K562 (cell line): ENCODE measurements at regions not wholly inside any gene's neighbourhood (a gene's known extent, or its start where the extent isn't known, plus 50 kb on each side); places are given as distances from the start of the nearest gene placed in this dataset.

ENCODE experiments used
- ATAC-seq: fragments of 200-7000 bp; cut with Tn5 transposase; 3 replicates; pipeline ENCODE4 v1.9.1; 2020; ENCODE audit warnings: moderate library complexity
- BruUV-seq: library from RNA; stranded (reverse); fragments of 400-500 nt; replicated peaks from 2 replicates; lab custom pipeline; 2021; lab: Mats Ljungman, UMichigan
- CTCF ChIA-PET: fragments of 300-600 bp; formaldehyde crosslinking; extraction: SDS; loops from one replicate; lab custom pipeline; 2021; ENCODE audit warnings: low intra/inter-chr PET ratio; lab: Yijun Ruan, JAX
- POLR2A ChIA-PET: fragments of 300-600, 350-650 bp; sonication (Branson Sonifier 250); formaldehyde crosslinking; extraction: SDS; loops from one replicate; lab custom pipeline; 2021; ENCODE audit warnings: antibody characterized with exemption, inconsistent platforms; lab: Yijun Ruan, JAX
- DNase-seq, 4 experiments: peaks; one replicate each; pipeline versions ENCODE4 v3.0.0 to v3.0.0-alpha.2; 2011 to 2018; ENCODE audit warnings: low spot score in 3 of 4, mixed read lengths in 3 of 4; ENCODE audit errors: extremely low read depth in 1 of 4
- FAIRE-seq: peaks from 2 replicates; lab custom pipeline; 2011; peaks lifted over from hg19 to GRCh38; lab: Jason Lieb, UNC
- H2AFZ ChIP-seq: 2 replicates; pipeline ENCODE4 v1.6.0; 2011; ENCODE audit warnings: low read depth, low read length, control low read depth, inconsistent platforms
- H3K27ac ChIP-seq: fragments of 200-600 bp; 3 replicates; pipeline ENCODE4 v1.8.0; 2011; ENCODE audit warnings: low read depth, mild to moderate bottlenecking, control low read depth, inconsistent platforms, low read length, moderate library complexity, mixed read lengths; ENCODE audit errors: extremely low read depth
- H3K27me3 ChIP-seq, 2 experiments: fragments of 300-600 bp in 1 of 2; 2 replicates in 1 of 2; 3 replicates in 1 of 2; pipeline versions ENCODE4 v1.6.0 to v1.8.0; 2011; ENCODE audit warnings: inconsistent platforms in 2 of 2, low read length in 2 of 2, mild to moderate bottlenecking in 1 of 2, mixed read lengths in 1 of 2, moderate library complexity in 1 of 2; ENCODE audit not compliant: control insufficient read depth in 2 of 2, insufficient read depth in 2 of 2
- H3K36me3 ChIP-seq: fragments of 300-600 bp; 3 replicates; pipeline ENCODE4 v1.8.0; 2011; ENCODE audit warnings: mild to moderate bottlenecking, low read length, inconsistent platforms; ENCODE audit not compliant: control insufficient read depth, insufficient read depth
- H3K4me1 ChIP-seq, 2 experiments: fragments of 200-600 bp in 1 of 2; replicated peaks in 1 of 2; 2 replicates in 1 of 2; 3 replicates in 1 of 2; pipeline versions ENCODE4 v1.5.1 to v1.8.0; 2011; ENCODE audit warnings: inconsistent platforms in 2 of 2, low read length in 2 of 2, mild to moderate bottlenecking in 1 of 2, mixed read lengths in 1 of 2, moderate library complexity in 1 of 2; ENCODE audit not compliant: control insufficient read depth in 2 of 2, insufficient read depth in 2 of 2
- H3K4me2 ChIP-seq: 2 replicates; pipeline ENCODE4 v1.6.1; 2011; ENCODE audit warnings: low read length, control low read depth, inconsistent platforms, mixed read lengths; ENCODE audit not compliant: insufficient read depth
- H3K4me3 ChIP-seq: fragments of 200-600 bp; sonication (generic), shearing (Covaris generic); 2 replicates; pipeline ENCODE4 v1.5.1; 2016; ENCODE audit warnings: control low read depth, inconsistent platforms
- H3K79me2 ChIP-seq: fragments of 200-600 bp; 3 replicates; pipeline ENCODE4 v1.8.0; 2011; ENCODE audit warnings: low read length, inconsistent platforms; ENCODE audit not compliant: control insufficient read depth, insufficient read depth
- H3K9ac ChIP-seq, 2 experiments: 2 replicates each; pipeline versions ENCODE4 v1.6.0 to v1.6.1; 2011; ENCODE audit warnings: low read depth in 2 of 2, low read length in 2 of 2, control low read depth in 1 of 2, inconsistent platforms in 1 of 2, mild to moderate bottlenecking in 1 of 2, mixed read lengths in 1 of 2; ENCODE audit not compliant: insufficient read depth in 1 of 2
- H3K9me1 ChIP-seq: one replicate; pipeline ENCODE4 v1.6.0; 2011; ENCODE audit warnings: inconsistent platforms, mild to moderate bottlenecking, low read length, moderate library complexity; ENCODE audit not compliant: control insufficient read depth, insufficient read depth
- H3K9me3 ChIP-seq: replicated peaks from 2 replicates; pipeline ENCODE4 v1.5.1; 2011; ENCODE audit warnings: low read depth, low read length, inconsistent platforms; ENCODE audit not compliant: control insufficient read depth, insufficient read depth
- H4K20me1 ChIP-seq: replicated peaks from 2 replicates; pipeline ENCODE4 v1.6.1; 2011; ENCODE audit warnings: low read length, inconsistent platforms, mixed read lengths; ENCODE audit not compliant: control insufficient read depth, insufficient read depth
- ATF7 ChIP-seq: fragments of 450-650 bp; IDR thresholded peaks from 2 replicates; pipeline ENCODE4 v1.7.1; 2014; ENCODE audit warnings: mild to moderate bottlenecking, moderate library complexity
- CAMTA2 ChIP-seq: fragments of 250-450 bp; sonication (Bioruptor Pico); conservative IDR thresholded peaks from 2 replicates; pipeline ENCODE4 v1.5.1; 2022
- FUS ChIP-seq: fragments of 200-400 bp; formaldehyde crosslinking; optimal IDR thresholded peaks from 2 replicates; pipeline ENCODE3; 2017; ENCODE audit warnings: low read depth, low read length
- NCOA1 ChIP-seq: fragments of 450-650 bp; IDR thresholded peaks from 2 replicates; pipeline ENCODE4 v1.6.1; 2016; ENCODE audit warnings: low read depth
- NFIC ChIP-seq: fragments of 450-650 bp; IDR thresholded peaks from 2 replicates; pipeline ENCODE4 v1.6.1; 2017; ENCODE audit warnings: mild to moderate bottlenecking, inconsistent platforms
- PTRF ChIP-seq: fragments of 450-650 bp; IDR thresholded peaks from 2 replicates; pipeline ENCODE4 v1.6.1; 2016; ENCODE audit warnings: mild to moderate bottlenecking, missing genetic modification characterization, missing compliant biosample characterization
- ZNF253 ChIP-seq: fragments of 250-450 bp; sonication (Bioruptor Pico); conservative IDR thresholded peaks from 2 replicates; pipeline ENCODE4 v1.6.1; 2021; ENCODE audit warnings: mild to moderate bottlenecking
- WGBS: fragments of 100-300 bp; shearing (Covaris generic); methylation state at CpG from one replicate; pipeline ENCODE4 v1.1.6; 2016; ENCODE audit warnings: low coverage, mixed read lengths; ENCODE audit not compliant: insufficient coverage; ENCODE audit errors: missing lambda C conversion rate; 5-methylcytosine and 5-hydroxymethylcytosine counted together
- in situ Hi-C: fragments of 300-500 bp; cut with MboI; formaldehyde crosslinking; loops from 4 replicates; pipeline ENCODE4 v1.15.0; 2018; ENCODE audit warnings: inconsistent platforms, mixed read lengths
- intact Hi-C: fragments of 100-400 bp; cut with micrococcal nuclease; formaldehyde crosslinking; loops from 2 replicates; pipeline ENCODE4 v1.14.2; 2022
- TF ChIP-seq, protein P1 (sequence below): fragments of 250-450 bp; sonication (Bioruptor Pico); IDR thresholded peaks from 2 replicates; pipeline ENCODE4 v1.5.0; 2020; ENCODE audit warnings: mild to moderate bottlenecking
- TF ChIP-seq, protein P2 (sequence below), 2 experiments: fragments of 200-800 bp in 1 of 2; sonication (Bioruptor generic) in 1 of 2; sonication (generic) in 1 of 2; formaldehyde crosslinking in 1 of 2; IDR thresholded peaks in 1 of 2; conservative IDR thresholded peaks in 1 of 2; 2 replicates each; pipeline versions ENCODE4 v1.5.0 to v1.6.1; 2016 to 2020; ENCODE audit warnings: missing compliant biosample characterization in 1 of 2, missing genetic modification characterization in 1 of 2, missing genetic modification reagents in 1 of 2
- TF ChIP-seq, protein P3 (sequence below), 2 experiments: fragments of 450-650 bp; formaldehyde crosslinking in 1 of 2; IDR thresholded peaks; 2 replicates each; pipeline versions ENCODE4 v1.4.0 to v1.6.1; 2014 to 2020; ENCODE audit warnings: mild to moderate bottlenecking in 2 of 2, borderline replicate concordance in 1 of 2, low read depth in 1 of 2

DNA sequence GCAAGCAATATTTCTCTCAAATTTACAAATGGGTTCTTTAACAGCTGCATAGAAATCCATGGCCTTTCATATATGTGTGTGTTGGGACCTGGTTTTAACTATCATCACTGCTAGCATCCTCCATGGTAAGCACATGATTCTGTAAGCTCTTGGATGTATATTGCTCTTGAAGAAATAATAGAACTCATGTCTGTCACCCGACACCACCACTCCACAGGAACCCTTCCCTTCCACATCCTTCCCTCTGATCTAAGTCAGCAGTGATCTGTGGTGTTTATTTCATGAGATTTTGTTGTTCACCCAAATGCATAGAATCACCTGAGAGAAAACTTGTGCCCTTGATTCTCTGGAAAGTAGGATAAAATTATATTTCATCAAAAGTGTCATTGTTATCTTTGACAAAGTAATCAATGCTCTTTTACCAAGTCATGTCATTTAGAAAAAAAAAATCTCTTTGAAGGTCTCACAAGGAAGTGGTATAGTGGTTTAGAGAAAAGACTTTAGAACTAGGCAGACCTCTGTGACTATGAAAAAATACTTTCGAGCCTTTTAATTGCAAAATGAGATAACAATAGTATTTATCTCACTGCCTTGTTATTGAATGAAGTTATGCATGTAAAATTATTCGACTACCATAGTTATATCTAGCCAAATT, 649.8 kb upstream of the SLC35B3 start:
- in situ Hi-C loops = no loop called here
- Histone ChIP-seq H3K4me1 (no peaks in the 10 kb centered on the region), H2AFZ (no peak overlapping the region), H4K20me1 (no peaks in the 10 kb centered on the region), H3K4me2 (no peak overlapping the region), H3K9me3 (no peaks in the 10 kb centered on the region; the same call in 1 of the 2 replicates), H3K9ac (no peak overlapping the region), H3K27me3 (no peaks in the 10 kb centered on the region), H3K27ac (no peak overlapping the region), H3K9me1 (no peaks in the 10 kb centered on the region), H3K79me2 (no peaks in the 10 kb centered on the region), H3K36me3 (no peaks in the 10 kb centered on the region), H3K4me3 (no peak overlapping the region)
- ChIA-PET POLR2A (no interaction called here), CTCF (no interaction called here)
- no peak for DNase-seq
- no peak for FAIRE-seq
- BruUV-seq = no TSS peak
- 2% methylated on average over 3 of the region's 3 CpGs for WGBS
- ATAC-seq = no peak
- intact Hi-C loops = no loop called here
- TF ChIP-seq NFIC = no peak
- TF ChIP-seq ATF7 = no peak
- no peak for TF ChIP-seq FUS
- TF ChIP-seq, protein P1, sequence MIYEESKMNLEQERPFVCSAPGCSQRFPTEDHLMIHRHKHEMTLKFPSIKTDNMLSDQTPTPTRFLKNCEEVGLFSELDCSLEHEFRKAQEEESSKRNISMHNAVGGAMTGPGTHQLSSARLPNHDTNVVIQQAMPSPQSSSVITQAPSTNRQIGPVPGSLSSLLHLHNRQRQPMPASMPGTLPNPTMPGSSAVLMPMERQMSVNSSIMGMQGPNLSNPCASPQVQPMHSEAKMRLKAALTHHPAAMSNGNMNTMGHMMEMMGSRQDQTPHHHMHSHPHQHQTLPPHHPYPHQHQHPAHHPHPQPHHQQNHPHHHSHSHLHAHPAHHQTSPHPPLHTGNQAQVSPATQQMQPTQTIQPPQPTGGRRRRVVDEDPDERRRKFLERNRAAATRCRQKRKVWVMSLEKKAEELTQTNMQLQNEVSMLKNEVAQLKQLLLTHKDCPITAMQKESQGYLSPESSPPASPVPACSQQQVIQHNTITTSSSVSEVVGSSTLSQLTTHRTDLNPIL = no peak
- no peak for TF ChIP-seq CAMTA2 (CRISPR knock-in tag)
- no peak for TF ChIP-seq PTRF (tag)
- TF ChIP-seq, protein P2, sequence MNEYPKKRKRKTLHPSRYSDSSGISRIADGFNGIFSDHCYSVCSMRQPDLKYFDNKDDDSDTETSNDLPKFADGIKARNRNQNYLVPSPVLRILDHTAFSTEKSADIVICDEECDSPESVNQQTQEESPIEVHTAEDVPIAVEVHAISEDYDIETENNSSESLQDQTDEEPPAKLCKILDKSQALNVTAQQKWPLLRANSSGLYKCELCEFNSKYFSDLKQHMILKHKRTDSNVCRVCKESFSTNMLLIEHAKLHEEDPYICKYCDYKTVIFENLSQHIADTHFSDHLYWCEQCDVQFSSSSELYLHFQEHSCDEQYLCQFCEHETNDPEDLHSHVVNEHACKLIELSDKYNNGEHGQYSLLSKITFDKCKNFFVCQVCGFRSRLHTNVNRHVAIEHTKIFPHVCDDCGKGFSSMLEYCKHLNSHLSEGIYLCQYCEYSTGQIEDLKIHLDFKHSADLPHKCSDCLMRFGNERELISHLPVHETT (CRISPR knock-in tag; conservative IDR thresholded peaks at IDR 0.05 in 1 of 2, IDR thresholded peaks at IDR 0.05 in 1 of 2) = no peak
- no peak for TF ChIP-seq NCOA1
- no peak for TF ChIP-seq ZNF253 (CRISPR knock-in tag)
- TF ChIP-seq, protein P3, sequence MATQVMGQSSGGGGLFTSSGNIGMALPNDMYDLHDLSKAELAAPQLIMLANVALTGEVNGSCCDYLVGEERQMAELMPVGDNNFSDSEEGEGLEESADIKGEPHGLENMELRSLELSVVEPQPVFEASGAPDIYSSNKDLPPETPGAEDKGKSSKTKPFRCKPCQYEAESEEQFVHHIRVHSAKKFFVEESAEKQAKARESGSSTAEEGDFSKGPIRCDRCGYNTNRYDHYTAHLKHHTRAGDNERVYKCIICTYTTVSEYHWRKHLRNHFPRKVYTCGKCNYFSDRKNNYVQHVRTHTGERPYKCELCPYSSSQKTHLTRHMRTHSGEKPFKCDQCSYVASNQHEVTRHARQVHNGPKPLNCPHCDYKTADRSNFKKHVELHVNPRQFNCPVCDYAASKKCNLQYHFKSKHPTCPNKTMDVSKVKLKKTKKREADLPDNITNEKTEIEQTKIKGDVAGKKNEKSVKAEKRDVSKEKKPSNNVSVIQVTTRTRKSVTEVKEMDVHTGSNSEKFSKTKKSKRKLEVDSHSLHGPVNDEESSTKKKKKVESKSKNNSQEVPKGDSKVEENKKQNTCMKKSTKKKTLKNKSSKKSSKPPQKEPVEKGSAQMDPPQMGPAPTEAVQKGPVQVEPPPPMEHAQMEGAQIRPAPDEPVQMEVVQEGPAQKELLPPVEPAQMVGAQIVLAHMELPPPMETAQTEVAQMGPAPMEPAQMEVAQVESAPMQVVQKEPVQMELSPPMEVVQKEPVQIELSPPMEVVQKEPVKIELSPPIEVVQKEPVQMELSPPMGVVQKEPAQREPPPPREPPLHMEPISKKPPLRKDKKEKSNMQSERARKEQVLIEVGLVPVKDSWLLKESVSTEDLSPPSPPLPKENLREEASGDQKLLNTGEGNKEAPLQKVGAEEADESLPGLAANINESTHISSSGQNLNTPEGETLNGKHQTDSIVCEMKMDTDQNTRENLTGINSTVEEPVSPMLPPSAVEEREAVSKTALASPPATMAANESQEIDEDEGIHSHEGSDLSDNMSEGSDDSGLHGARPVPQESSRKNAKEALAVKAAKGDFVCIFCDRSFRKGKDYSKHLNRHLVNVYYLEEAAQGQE (IDR thresholded peaks at IDR 0.05; ENCODE audit: borderline replicate concordance) = no peak
- TF ChIP-seq, protein P3 (CRISPR knock-in tag; IDR thresholded peaks at IDR 0.05; ENCODE audit: low read depth) = no peak
